Adipocyte (in vitro differentiated cells): ENCODE measurements at regions not wholly inside any gene's neighbourhood (a gene's known extent, or its start where the extent isn't known, plus 50 kb on each side); places are given as distances from the start of the nearest gene placed in this dataset.

Experiments
- DNase-seq: peaks from one replicate; pipeline ENCODE4 v3.0.0-alpha.2; 2015; ENCODE audit warnings: low read depth
- H3K27me3 ChIP-seq: replicated peaks from 2 replicates; pipeline ENCODE4 v1.7.0; 2013; ENCODE audit warnings: mild to moderate bottlenecking, low read length, moderate library complexity; ENCODE audit not compliant: control insufficient read depth, insufficient read depth
- H3K36me3 ChIP-seq: 2 replicates; pipeline ENCODE4 v1.7.0; 2013; ENCODE audit warnings: low read length, mild to moderate bottlenecking, moderate library complexity; ENCODE audit not compliant: control insufficient read depth, insufficient read depth, severe bottlenecking
- H3K4me1 ChIP-seq: 2 replicates; pipeline ENCODE4 v1.7.0; 2013; ENCODE audit warnings: mild to moderate bottlenecking, low read length, moderate library complexity; ENCODE audit not compliant: control insufficient read depth, insufficient read depth
- H3K4me3 ChIP-seq: 2 replicates; pipeline ENCODE4 v1.7.0; 2013; ENCODE audit warnings: mild to moderate bottlenecking, low read length, moderate library complexity
- H3K9ac ChIP-seq: 2 replicates; pipeline ENCODE4 v1.7.0; 2013; ENCODE audit warnings: mild to moderate bottlenecking, low read length, moderate library complexity
- H3K9me3 ChIP-seq: 2 replicates; pipeline ENCODE4 v1.7.0; 2013; ENCODE audit warnings: mild to moderate bottlenecking, low read length, moderate library complexity; ENCODE audit not compliant: control insufficient read depth

GRCh38 chr4:20302336-20302735 is 50.6 kb downstream of the SLIT2 start:
- H3K4me1 ChIP-seq, result peaks cover 14% of the 10 kb centered on the region
- H3K36me3 ChIP-seq, result no peaks in the 10 kb centered on the region
- H3K9ac ChIP-seq, result no peak overlapping the region
- no peaks in the 10 kb centered on the region for H3K27me3 ChIP-seq
- no peak for DNase-seq
- no peak overlapping the region for H3K4me3 ChIP-seq
- H3K9me3 ChIP-seq, result no peaks in the 10 kb centered on the region

GRCh38 chr4:20305976-20306375 is 54.3 kb downstream of the SLIT2 start:
- Histone ChIP-seq H3K27me3 (no peaks in the 10 kb centered on the region), H3K4me3 (no peak overlapping the region), H3K36me3 (no peaks in the 10 kb centered on the region), H3K9ac (no peak overlapping the region), H3K4me1 (no peaks in the 10 kb centered on the region), H3K9me3 (no peaks in the 10 kb centered on the region)
- DNase-seq, result peak; percentile 83

GRCh38 chr4:20311856-20312255 is 60.2 kb downstream of the SLIT2 start:
- Histone ChIP-seq H3K27me3 (no peaks in the 10 kb centered on the region), H3K9ac (no peak overlapping the region), H3K9me3 (no peaks in the 10 kb centered on the region), H3K36me3 (no peaks in the 10 kb centered on the region), H3K4me3 (no peak overlapping the region), H3K4me1 (peaks cover 5% of the 10 kb centered on the region)
- peak; percentile 80 for DNase-seq

- no peak for DNase-seq
- Histone ChIP-seq H3K36me3 (no peaks in the 10 kb centered on the region), H3K9ac (no peak overlapping the region), H3K9me3 (no peaks in the 10 kb centered on the region), H3K27me3 (no peaks in the 10 kb centered on the region), H3K4me1 (peaks cover 21% of the 10 kb centered on the region), H3K4me3 (no peak overlapping the region)
Observed at GRCh38 chr4:20313237-20314030, 61.7 kb downstream of the SLIT2 start.

- peak overlapping the region; percentile 71 for H3K4me3 ChIP-seq
- H3K9ac ChIP-seq, result peak overlapping the region; percentile 70
- H3K36me3 ChIP-seq, result no peaks in the 10 kb centered on the region
- H3K27me3 ChIP-seq, result no peaks in the 10 kb centered on the region
- H3K9me3 ChIP-seq, result no peaks in the 10 kb centered on the region
- peak; percentile 27 for DNase-seq
- peaks cover 34% of the 10 kb centered on the region for H3K4me1 ChIP-seq
Observed at GRCh38 chr4:20317424-20317985, 65.8 kb downstream of the SLIT2 start.

- Histone ChIP-seq H3K4me1 (peaks cover 34% of the 10 kb centered on the region), H3K9ac (peak overlapping the region; percentile 70), H3K9me3 (no peaks in the 10 kb centered on the region), H3K27me3 (no peaks in the 10 kb centered on the region), H3K36me3 (no peaks in the 10 kb centered on the region), H3K4me3 (peak overlapping the region; percentile 71)
- peak; percentile 66 for DNase-seq
Observed at GRCh38 chr4:20318001-20318908, 66.5 kb downstream of the SLIT2 start.

- Histone ChIP-seq H3K9ac (peak overlapping the region; percentile 70), H3K27me3 (no peaks in the 10 kb centered on the region), H3K36me3 (no peaks in the 10 kb centered on the region), H3K4me1 (peaks cover 34% of the 10 kb centered on the region), H3K4me3 (peak overlapping the region; percentile 71), H3K9me3 (no peaks in the 10 kb centered on the region)
- peak; percentile 23 for DNase-seq
Observed at GRCh38 chr4:20318909-20319277, 67.2 kb downstream of the SLIT2 start.

GRCh38 chr4:20319825-20320612 is 68.3 kb downstream of the SLIT2 start:
- no peaks in the 10 kb centered on the region for H3K9me3 ChIP-seq
- DNase-seq, result no peak

GRCh38 chr4:20323991-20324390 is 72.3 kb downstream of the SLIT2 start:
- DNase-seq, result no peak
- Histone ChIP-seq H3K4me1 (peaks cover 23% of the 10 kb centered on the region), H3K4me3 (no peak overlapping the region), H3K9me3 (no peaks in the 10 kb centered on the region), H3K27me3 (no peaks in the 10 kb centered on the region), H3K9ac (no peak overlapping the region), H3K36me3 (no peaks in the 10 kb centered on the region)

More at GRCh38 chr4:20319825-20320612, 68.3 kb downstream of the SLIT2 start:
- no peak overlapping the region for H3K9ac ChIP-seq
- peaks cover 34% of the 10 kb centered on the region for H3K4me1 ChIP-seq
- H3K27me3 ChIP-seq, result no peaks in the 10 kb centered on the region
- H3K36me3 ChIP-seq, result no peaks in the 10 kb centered on the region
- H3K4me3 ChIP-seq, result no peak overlapping the region

- H3K4me1 ChIP-seq, result peaks cover 14% of the 10 kb centered on the region
- H3K9me3 ChIP-seq, result no peaks in the 10 kb centered on the region
- peak; percentile 30 for DNase-seq
- H3K36me3 ChIP-seq, result no peaks in the 10 kb centered on the region
- no peak overlapping the region for H3K4me3 ChIP-seq
- no peak overlapping the region for H3K9ac ChIP-seq
- no peaks in the 10 kb centered on the region for H3K27me3 ChIP-seq
Observed at GRCh38 chr4:20326460-20326859, 74.8 kb downstream of the SLIT2 start.
